EH (cell line): ENCODE measurements at regions not wholly inside any gene's neighbourhood (a gene's known extent, or its start where the extent isn't known, plus 50 kb on each side); places are given as distances from the start of the nearest gene placed in this dataset.

Experiments used
- DNase-seq: peaks from one replicate; pipeline ENCODE4 v3.0.0-alpha.2; 2015; ENCODE audit warnings: low read depth

- no peak for DNase-seq
These were observed 79.9 kb upstream of the BHLHE23 start for GRCh38 chr20:63086421-63087235.

DNA sequence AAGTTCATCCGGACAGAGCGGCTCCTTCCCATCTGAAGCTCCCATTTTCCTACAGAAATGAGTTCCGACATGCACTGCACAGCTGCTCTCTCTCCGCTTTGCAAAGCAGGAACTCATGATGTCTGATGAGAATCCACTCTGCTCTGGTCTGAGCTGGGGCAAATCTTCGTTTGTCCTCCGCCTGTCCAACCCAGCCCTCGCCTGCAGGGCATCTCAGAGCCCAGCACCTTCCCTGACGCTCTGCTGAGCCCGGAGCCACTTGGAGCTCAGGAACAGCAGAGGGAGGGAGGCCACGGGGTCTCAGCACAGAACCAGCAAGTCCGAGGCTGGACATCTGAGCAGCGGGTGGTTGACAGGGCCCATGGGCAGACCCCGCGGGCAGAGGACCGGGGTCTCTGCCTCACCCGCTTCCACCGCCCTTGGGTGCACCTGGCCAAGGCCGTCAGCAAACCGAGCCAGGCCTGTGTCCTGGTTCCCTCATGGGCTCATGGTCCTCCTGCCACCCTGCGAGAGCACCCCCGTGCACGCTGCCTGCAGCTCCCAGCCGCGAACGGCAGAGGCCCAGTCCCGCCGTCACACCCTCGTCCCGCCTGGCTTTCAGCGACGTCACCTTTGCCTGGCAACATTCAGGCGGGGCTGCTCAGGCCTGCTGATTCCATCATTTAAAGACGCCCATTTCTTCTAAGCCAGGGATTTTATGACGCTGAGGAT lies 78.5 kb upstream of the BHLHE23 start:
- no peak for DNase-seq

GRCh38 chr20:63084563-63084927 lies 77.8 kb upstream of the BHLHE23 start:
- DNase-seq = no peak

- no peak for DNase-seq
These were observed 77.2 kb upstream of the BHLHE23 start for GRCh38 chr20:63083831-63084562.

GRCh38 chr20:63082939-63083735 lies 76.4 kb upstream of the BHLHE23 start:
- DNase-seq = no peak

- peak; percentile 50 for DNase-seq
These were observed 75.7 kb upstream of the BHLHE23 start for GRCh38 chr20:63082308-63082938.

- no peak for DNase-seq
These were observed 75.1 kb upstream of the BHLHE23 start for GRCh38 chr20:63081831-63082230.

DNA sequence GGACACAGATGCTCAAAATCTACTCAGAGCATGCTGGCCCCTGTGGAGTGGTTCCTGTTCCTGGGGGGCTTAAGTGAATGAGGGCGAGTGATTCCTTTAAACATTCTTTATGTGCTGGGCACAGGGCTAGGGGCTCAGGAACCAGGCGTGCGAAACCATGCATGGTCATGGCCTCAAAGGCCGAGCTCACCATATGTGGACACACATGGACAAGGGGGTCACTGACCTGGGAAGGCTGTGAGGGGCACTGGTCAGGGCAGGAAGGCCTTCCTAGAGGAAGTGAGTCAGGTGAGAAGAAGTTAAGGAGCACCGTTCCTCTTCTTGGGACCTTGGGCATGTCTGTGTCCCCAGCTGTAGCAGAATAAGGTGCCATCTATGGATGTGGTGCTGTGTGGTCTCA lies 74.6 kb upstream of the BHLHE23 start:
- no peak for DNase-seq

DNA sequence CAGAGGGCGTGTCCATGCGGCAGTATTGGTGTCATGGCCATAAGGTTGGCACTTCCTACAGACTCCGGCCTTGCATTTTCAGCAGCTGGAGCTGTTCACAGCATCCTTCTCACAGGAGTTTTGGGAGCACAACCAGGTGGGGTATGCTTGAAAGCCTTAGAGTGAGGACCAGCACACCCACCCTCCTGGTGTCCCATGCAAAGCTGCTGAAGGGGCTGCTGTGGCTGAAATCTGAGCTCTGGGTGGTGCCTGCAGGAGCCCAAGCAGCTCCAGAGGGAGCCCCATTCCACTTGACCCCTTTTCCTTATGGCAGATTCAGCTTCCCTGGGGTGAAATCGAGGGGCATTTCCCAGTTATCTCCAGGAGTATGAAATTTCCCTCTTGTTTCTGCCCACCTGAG lies 74.0 kb upstream of the BHLHE23 start:
- no peak for DNase-seq

- DNase-seq = no peak
These were observed 73.6 kb upstream of the BHLHE23 start for GRCh38 chr20:63080411-63080810.

GRCh38 chr20:63079971-63080370 lies 73.2 kb upstream of the BHLHE23 start:
- DNase-seq = no peak

- DNase-seq = no peak
These were observed 70.9 kb upstream of the BHLHE23 start for GRCh38 chr20:63077705-63078104.

DNA sequence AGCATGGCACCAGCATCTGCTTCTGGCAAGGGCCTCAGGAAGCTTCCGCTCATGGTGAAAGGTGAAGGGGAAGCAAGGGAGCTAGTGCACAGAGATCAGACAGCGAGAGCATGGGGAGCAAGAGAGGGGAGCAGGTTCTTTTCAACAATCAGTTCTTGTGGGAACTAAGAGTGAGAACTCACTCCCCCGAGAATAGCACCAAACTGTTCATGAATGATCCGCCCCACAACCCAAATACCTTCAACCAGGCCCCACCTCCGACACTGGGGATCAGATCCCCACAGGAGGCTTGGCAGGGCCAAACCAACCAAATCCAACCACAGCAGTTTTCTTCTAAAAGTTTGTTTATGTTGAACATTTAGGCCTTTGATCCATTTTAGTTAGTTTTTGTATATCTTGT lies 69.7 kb upstream of the BHLHE23 start:
- no peak for DNase-seq

GRCh38 chr20:63074631-63075030 lies 67.9 kb upstream of the BHLHE23 start:
- DNase-seq = no peak

DNA sequence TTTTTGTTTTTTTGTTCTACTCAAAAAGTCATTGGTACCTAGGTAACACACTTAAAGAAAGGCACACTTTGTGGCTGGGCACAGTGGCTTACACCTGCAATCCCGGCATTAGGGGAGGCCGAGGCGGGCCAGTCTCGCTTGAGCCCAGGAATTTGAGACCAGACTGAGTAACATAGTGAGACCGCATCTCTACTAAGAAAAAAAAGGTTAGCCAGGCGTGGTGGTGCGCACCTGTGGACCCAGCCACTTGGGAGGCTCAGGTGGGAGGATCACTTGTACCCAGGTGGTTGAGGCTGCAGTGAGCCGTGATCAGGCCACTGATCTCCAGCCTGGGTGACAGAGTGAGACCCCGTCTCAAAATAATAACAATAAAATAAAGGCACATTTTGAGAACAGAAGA lies 67.4 kb upstream of the BHLHE23 start:
- no peak for DNase-seq

DNA sequence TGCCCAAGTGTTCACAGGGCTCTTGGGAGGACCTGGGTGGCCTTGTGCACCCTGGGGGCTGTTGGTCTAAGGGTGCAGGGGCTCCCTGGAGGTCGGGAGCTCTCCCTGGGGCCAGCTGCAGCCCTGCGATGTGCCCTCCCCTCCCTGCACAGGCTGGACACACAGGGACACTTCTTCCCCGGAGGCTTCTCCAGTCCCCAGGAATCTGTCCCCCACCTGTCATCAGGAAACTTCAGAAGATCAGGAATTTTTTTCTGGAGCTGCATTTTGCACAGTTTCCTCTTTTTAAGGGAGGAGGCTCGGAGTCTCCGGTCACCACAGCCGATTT lies 66.9 kb upstream of the BHLHE23 start:
- no peak for DNase-seq

DNA sequence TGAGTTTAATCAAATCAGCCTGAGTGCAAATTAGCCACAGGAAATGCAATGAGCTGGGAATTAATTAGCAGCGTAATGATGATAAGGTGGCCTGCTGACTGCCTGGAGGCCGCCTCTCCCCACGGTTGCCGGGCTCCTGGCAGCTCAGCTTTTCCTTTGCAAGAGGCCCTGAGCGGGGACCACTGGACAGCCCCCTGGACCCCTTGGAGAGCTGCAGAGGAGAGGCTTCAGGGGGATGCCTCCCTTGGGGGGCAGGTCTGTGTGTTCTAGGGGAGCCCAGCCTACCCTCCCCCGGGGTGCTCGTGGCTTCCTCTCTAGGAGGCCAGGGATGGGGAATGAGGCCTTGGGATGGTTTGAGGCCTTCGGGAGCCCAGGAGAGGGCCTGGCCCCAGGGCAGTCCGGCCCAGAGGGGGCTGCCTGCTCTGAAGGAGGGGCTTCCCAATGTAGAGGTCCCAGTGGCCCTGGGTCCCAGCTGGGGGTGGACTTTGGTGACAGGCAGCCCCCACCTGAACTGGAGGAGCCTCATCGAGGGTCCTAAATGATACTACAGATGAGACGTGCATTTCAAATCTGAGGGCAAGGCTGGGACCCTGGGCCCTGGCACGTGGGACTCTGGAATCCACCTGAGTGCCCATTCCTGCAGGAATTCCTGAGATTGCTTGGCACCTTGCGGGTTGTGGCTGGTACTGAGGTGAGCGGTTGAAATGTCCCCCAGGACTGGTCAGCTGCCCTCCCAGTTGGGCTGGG lies 66.4 kb upstream of the BHLHE23 start:
- DNase-seq = no peak

DNA sequence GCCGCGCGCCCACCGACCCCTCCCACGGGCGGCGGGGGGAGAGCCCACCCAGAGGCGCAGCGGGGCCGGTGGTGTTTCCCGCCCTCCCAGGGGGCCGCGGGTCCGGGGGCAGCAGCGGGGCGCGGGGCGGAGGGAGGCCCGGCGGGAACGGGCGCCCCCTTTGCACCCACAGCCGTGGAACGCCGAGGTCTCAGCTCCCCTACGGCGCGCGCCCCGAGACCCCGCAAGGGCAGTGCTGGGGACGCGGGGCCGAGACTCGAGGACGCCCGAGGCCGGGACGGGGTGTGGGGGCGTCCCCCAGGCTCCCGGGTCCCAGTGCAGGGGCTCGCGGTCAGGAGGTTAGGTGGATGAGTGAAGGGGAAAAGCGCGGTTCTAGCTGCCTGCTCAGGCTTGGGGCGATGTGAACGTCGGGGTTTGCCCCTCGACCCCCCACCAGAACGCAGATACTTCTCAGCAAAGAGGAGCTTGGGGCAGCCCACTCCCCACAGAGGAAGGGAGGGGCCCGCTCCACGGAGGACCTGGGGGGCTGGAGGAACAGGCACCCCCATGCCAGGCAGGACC lies 65.5 kb upstream of the BHLHE23 start:
- no peak for DNase-seq

GRCh38 chr20:63071541-63072181 lies 64.9 kb upstream of the BHLHE23 start:
- peak; percentile 64 for DNase-seq
